Heart right ventricle (tissue), 16 donors: ENCODE measurements at regions not wholly inside any gene's neighbourhood (a gene's known extent, or its start where the extent isn't known, plus 50 kb on each side); places are given as distances from the start of the nearest gene placed in this dataset.
"Not testable (repeated sequence)": the region's sequence is repeated elsewhere in the genome, so short reads cannot be mapped to it uniquely, and the experiment has no call there.

Experiments
- ATAC-seq, 8 donors: fragments of 200-7000 bp; cut with Tn5 transposase; one replicate each; pipeline ENCODE4 v1.9.1; 2020; ENCODE audit warnings: mild to moderate bottlenecking in 8 of 8, moderate library complexity in 8 of 8, moderate number of reproducible peaks in 1 of 8
- DNase-seq, 2 donors: peaks; one replicate each; pipeline ENCODE4 v3.0.0-alpha.2; 2020
- H3K27ac ChIP-seq, 10 donors: fragments of 200-600 bp; sonication (generic) in 2 of 10; one replicate each; pipeline versions ENCODE4 v1.5.0 to v1.8.0; 2020 to 2022; ENCODE audit warnings: mild to moderate bottlenecking in 3 of 10
- H3K27me3 ChIP-seq, 7 donors: fragments of 200-600 bp; one replicate each; pipeline ENCODE4 v1.8.0; 2021 to 2022; ENCODE audit warnings: mild to moderate bottlenecking in 2 of 7
- H3K36me3 ChIP-seq, 9 donors: fragments of 200-600 bp; sonication (generic) in 1 of 9; one replicate each; pipeline versions ENCODE4 v1.5.0 to v1.8.0; 2020 to 2022; ENCODE audit warnings: mild to moderate bottlenecking in 2 of 9
- H3K4me1 ChIP-seq, 9 donors: fragments of 200-600 bp; sonication (generic) in 1 of 9; one replicate each; pipeline versions ENCODE4 v1.5.0 to v1.8.0; 2020 to 2022; ENCODE audit warnings: mild to moderate bottlenecking in 4 of 9
- H3K4me3 ChIP-seq, 10 donors: fragments of 200-600 bp; sonication (generic) in 2 of 10; one replicate each; pipeline versions ENCODE4 v1.5.0 to v1.8.0; 2020 to 2022; ENCODE audit warnings: mild to moderate bottlenecking in 7 of 10, moderate library complexity in 2 of 10
- H3K9me3 ChIP-seq, 11 donors: fragments of 200-600 bp in 10 of 11; sonication (generic) in 2 of 11; one replicate each; pipeline versions ENCODE4 v1.5.0 to v1.8.0; 2013 to 2022; ENCODE audit warnings: mild to moderate bottlenecking in 2 of 11, control low read depth in 1 of 11, moderate library complexity in 1 of 11
- WGBS, 2 donors: extraction: QIAGEN DNeasy Blood & Tissue Kit; methylation state at CpG; one replicate each; pipeline ENCODE4 v1.1.7; 2013; ENCODE audit warnings: inconsistent platforms in 1 of 2; 5-methylcytosine and 5-hydroxymethylcytosine counted together
- intact Hi-C, 10 donors: fragments of 100-400 bp; cut with DNase I; formaldehyde crosslinking; loops; one replicate each; pipeline versions ENCODE4 v1.11.1 to v1.14.2; 2022
- TF ChIP-seq, protein P1 (sequence below), 9 donors: fragments of 200-600 bp; sonication (generic) in 2 of 9; IDR thresholded peaks; one replicate each; pipeline versions ENCODE4 v1.5.0 to v1.8.0; 2021 to 2022; ENCODE audit warnings: antibody characterized with exemption in 9 of 9, mild to moderate bottlenecking in 5 of 9, moderate library complexity in 1 of 9
- donor health status: Arrhythmogenic right ventricular cardiomyopathy.
- donor health status: ischemic (EF 13 %, LVEDD 7.1; RV severe dilation, severe dysfunction).
- donor health status: healthy with polysubstance abuse.
- donor health status: DM: no; HTN: yes; CAD: no.
- donor health status: DM: no; HTN: no; CAD: no.
- donor health status: ischemic (EF 25% LVEDD 6.9; RV normal size, moderate dysfunction).
- donor health status: ischemic (EF 25% LVEDD 5.7; RV mildly dilated, moderate dysfunction).
- donor health status: healthy.
- donor health status: DM: yes; HTN: yes; CAD: no.
- donor health status: Ischemic cardiomyopathy.
- donor health status: ischemic (EF 35%, LVEDD 5.7; RV mildly dilated, moderate dysfunction).
- donor health status: nonischemic (EF 11% LVEDD 7.7; RV severe dilation, severe dysfunction).
- donor health status: DM: yes; HTN: yes; CAD: no.
- donor health status: PGD.
- donor health status: ischemic (EF 29% LVEDD 5.4; RV normal size, mild dysfunction).
- donor health status: nonischemic (EF 23%, LVEDD 6.1; RV moderate dilation, normal function).

DNA sequence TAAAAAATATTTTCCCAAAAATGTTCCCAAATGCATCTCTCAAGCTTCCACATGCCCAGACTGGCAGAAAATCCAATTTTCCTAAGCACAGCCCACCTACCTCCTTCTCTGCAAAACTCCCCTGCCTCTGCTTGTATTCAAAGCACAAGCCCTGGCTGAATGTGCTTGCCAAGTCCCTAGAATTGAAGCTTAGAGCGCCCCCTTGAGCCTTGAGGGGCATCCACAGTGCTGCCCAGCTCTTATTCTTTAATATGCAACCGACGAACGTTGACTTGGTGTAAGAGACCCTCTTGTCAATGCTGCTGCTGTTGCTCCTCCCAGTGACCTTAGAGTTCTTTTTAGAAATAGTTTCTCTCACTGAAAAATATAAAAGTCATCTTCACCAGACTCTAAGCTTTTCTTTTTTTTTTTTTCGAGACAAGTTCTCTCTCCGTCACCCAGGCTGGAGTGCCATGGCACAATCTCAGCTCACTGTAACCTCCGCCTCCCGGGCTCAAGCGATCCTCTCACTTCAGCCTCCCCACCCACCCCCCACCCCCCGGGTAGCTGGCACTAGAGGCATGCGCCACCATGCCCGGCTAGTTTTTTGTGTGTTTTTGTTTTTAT is 63.5 kb upstream of the CAPRIN1 start:
- H3K36me3 ChIP-seq = no peaks in the 10 kb centered on the region
- peak; percentile 39 to 75 for DNase-seq
- ATAC-seq = peak; percentile 67 to 86 (median 83)
- H3K4me3 ChIP-seq = no peak overlapping the region
- WGBS, 2 donors = 50 to 53% methylated on average over 12 of the region's 12 CpGs
- TF ChIP-seq, protein P1, sequence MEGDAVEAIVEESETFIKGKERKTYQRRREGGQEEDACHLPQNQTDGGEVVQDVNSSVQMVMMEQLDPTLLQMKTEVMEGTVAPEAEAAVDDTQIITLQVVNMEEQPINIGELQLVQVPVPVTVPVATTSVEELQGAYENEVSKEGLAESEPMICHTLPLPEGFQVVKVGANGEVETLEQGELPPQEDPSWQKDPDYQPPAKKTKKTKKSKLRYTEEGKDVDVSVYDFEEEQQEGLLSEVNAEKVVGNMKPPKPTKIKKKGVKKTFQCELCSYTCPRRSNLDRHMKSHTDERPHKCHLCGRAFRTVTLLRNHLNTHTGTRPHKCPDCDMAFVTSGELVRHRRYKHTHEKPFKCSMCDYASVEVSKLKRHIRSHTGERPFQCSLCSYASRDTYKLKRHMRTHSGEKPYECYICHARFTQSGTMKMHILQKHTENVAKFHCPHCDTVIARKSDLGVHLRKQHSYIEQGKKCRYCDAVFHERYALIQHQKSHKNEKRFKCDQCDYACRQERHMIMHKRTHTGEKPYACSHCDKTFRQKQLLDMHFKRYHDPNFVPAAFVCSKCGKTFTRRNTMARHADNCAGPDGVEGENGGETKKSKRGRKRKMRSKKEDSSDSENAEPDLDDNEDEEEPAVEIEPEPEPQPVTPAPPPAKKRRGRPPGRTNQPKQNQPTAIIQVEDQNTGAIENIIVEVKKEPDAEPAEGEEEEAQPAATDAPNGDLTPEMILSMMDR (IDR thresholded peaks at IDR 0.05) = peak; percentile 67 to 92 (median 83)
- intact Hi-C loops = loop anchor here in 3 of 10 donors (1.0 to 5.0 kb wide), 3 partner anchors 130 to 131 kb away; no protein-coding TSS in a partner anchor
- H3K9me3 ChIP-seq = no peaks in the 10 kb centered on the region
- no peaks in the 10 kb centered on the region for H3K4me1 ChIP-seq
- H3K27ac ChIP-seq = no peak overlapping the region
- peaks cover 0 to 6% (median 0%) of the 10 kb centered on the region in 7 donors for H3K27me3 ChIP-seq

DNA sequence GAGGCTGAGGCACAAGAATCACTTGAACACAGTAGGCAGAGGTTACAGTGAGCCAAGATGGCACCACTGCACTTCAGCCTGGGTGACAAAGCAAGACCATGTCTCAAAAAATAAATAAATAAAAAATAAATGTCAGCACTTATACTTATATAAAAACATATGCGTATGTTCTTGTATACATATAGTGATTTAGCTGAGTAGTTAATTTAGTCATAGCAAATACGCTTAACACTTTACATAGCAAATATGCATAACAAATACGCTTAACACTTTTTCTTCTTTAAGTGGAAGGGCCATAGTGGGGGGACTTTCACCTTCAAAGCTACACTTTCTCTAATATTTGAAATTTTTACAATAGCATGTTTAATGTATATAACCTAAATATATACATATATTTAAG is 64.0 kb upstream of the CAPRIN1 start:
- Histone ChIP-seq H3K27ac (no peak overlapping the region), H3K4me3 (no peak overlapping the region), H3K36me3 (no peaks in the 10 kb centered on the region), H3K4me1 (no peaks in the 10 kb centered on the region), H3K9me3 (no peaks in the 10 kb centered on the region), H3K27me3 (peaks cover 0 to 6% (median 0%) of the 10 kb centered on the region in 7 donors)
- DNase-seq (no peak), ATAC-seq (no peak)
- TF ChIP-seq, protein P1 (IDR thresholded peaks at IDR 0.05) = no peak
- WGBS, 2 donors = 91 to 97% methylated on average over 3 of the region's 3 CpGs
- intact Hi-C loops = loop anchor here in 1 of 10 donors (5.0 kb wide), 1 partner anchor 130 kb away; no protein-coding TSS in a partner anchor

DNA sequence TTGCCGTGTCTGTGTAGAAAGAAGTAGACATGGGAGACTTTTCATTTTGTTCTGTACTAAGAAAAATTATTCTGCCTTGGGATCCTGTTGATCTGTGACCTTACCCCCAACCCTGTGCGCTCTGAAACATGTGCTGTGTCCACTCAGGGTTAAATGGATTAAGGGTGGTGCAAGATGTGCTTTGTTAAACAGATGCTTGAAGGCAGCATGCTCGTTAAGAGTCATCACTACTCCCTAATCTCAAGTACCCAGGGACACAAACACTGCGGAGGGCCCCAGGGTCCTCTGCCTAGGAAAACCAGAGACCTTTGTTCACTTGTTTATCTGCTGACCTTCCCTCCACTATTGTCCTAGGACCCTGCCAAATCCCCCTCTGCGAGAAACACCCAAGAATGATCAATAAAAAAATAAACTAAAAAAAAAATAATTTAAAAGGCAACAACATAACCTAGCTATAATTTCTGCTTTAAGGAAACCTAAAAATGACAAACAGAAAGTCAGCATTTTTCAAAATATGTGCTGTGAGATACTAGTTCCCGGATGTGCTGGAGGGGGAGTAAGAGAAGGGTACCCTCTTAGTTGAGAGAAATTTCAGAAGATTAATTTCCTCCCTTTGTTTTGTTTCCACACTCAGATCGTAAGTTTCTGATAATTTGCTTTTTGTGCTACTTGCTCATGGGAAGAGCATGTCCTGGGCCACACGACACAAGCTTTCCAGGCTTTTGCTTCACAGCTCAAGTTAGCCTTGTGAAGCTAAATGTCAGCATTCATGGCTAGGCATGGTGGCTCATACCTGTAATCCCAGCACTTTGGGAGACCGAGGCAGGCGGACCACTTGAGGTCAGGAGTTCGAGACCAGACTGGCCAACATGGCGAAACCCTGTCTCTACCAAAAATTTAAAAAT is 64.7 kb upstream of the CAPRIN1 start:
- H3K36me3 ChIP-seq, H3K27me3 ChIP-seq, ATAC-seq, H3K4me3 ChIP-seq, H3K4me1 ChIP-seq, H3K9me3 ChIP-seq, H3K27ac ChIP-seq, DNase-seq: not testable (repeated sequence)
- intact Hi-C loops = loop anchor here in 1 of 10 donors (5.0 kb wide), 1 partner anchor 130 kb away; no protein-coding TSS in a partner anchor
- WGBS, 2 donors = 68 to 73% methylated on average over 10 to 12 of the region's 12 CpGs

DNA sequence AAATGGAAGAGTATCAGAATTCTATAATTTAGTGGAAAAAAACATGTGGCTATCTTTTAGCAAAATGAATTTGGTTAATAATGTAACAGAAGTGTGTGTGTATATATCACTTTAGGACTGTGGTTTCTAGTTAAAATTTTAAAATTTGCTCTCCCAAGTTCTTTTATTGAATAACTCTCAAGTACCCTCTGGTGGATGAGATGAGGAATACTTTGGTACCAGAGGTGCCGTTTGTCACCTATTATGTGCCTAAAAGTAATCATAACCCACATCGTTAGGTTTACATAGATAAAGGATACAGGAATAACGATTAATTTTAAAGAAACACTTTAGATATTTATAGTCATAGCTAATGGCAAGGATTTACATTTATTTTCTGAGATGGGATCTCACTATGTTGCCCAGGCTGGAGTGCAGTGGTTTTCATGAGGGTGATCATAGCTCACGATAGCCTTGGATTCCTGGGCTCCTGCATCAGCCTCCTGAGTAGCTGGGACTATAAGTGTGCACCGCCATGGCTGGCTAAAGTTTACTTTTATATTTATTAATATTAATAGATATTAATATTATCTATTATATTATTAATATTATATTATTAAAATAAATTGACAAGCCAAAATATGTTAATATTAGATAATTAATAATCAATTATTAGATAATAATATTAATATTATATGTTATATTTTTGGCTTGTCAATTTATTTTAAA is 66.7 kb upstream of the CAPRIN1 start:
- Histone ChIP-seq H3K9me3 (no peaks in the 10 kb centered on the region), H3K4me1 (peaks cover 0 to 4% (median 0%) of the 10 kb centered on the region in 9 donors), H3K27me3 (peaks cover 0 to 6% (median 0%) of the 10 kb centered on the region in 7 donors), H3K4me3 (no peak overlapping the region), H3K27ac (no peak overlapping the region), H3K36me3 (no peaks in the 10 kb centered on the region)
- WGBS, 2 donors = 85 to 89% methylated on average over 5 of the region's 5 CpGs
- TF ChIP-seq, protein P1 (IDR thresholded peaks at IDR 0.05) = peak in 2 of 9 donors; percentile 8 to 11
- no peak for ATAC-seq
- intact Hi-C loops = loop anchor here in 2 of 10 donors (5.0 kb wide), 2 partner anchors 128 to 133 kb away; no protein-coding TSS in a partner anchor
- DNase-seq = no peak
